ENCODE measurements at regions not wholly inside any gene's neighbourhood (a gene's known extent, or its start where the extent isn't known, plus 50 kb on each side); places are given as distances from the start of the nearest gene placed in this dataset.
"Not testable (repeated sequence)": the region's sequence is repeated elsewhere in the genome, so short reads cannot be mapped to it uniquely, and the experiment has no call there.

GRCh38 chr15:47129033-47129432 lies 588.3 kb upstream of the SEMA6D start:
- no TSS peak for BruUV-seq (replicated peaks)
- DNase-seq (ENCODE audit: low spot score) = no peak
- no peak overlapping the region for H2AFZ ChIP-seq (ENCODE audit: low read length)
- H4K20me1 ChIP-seq (ENCODE audit: insufficient read depth, low read length) = no peaks in the 10 kb centered on the region
- H3K36me3 ChIP-seq (ENCODE audit: insufficient read depth, low read length) = no peaks in the 10 kb centered on the region
- intact Hi-C loops (cut with micrococcal nuclease; ENCODE audit: unreplicated experiment) = no loop called here
- H3K9me3 ChIP-seq (ENCODE audit: low read length) = no peaks in the 10 kb centered on the region
- H3K4me3 ChIP-seq (ENCODE audit: low read depth, low read length, poor library complexity, severe bottlenecking) = no peak overlapping the region
- H3K9me2 ChIP-seq (ENCODE audit: insufficient read depth, low read length) = no peaks in the 10 kb centered on the region; the same call in 1 of the 2 replicates
- H3K27ac ChIP-seq (ENCODE audit: low read depth, low read length, poor library complexity, severe bottlenecking) = no peak overlapping the region
- no peaks in the 10 kb centered on the region for H3K4me1 ChIP-seq (ENCODE audit: insufficient read depth, low read length, poor library complexity, severe bottlenecking)
- no peaks in the 10 kb centered on the region for H3K79me2 ChIP-seq (ENCODE audit: insufficient read depth, low read depth, low read length)
- TF ChIP-seq CTCF (conservative IDR thresholded peaks at IDR 0.05; ENCODE audit: low read length) (no peak), EZH2phosphoT487 (IDR thresholded peaks at IDR 0.05; ENCODE audit: borderline replicate concordance, low read depth, low read length) (no peak)
- ChIA-PET POLR2A (interaction anchor here (0.6 kb wide), 1 partner anchor 450 kb away, joined by 5 read pairs; no protein-coding TSS in a partner anchor), CTCF (ENCODE audit: unreplicated experiment) (interaction anchor here (0.5 kb wide), 1 partner anchor 841 kb away, joined by 4 read pairs; no protein-coding TSS in a partner anchor)
- H3K4me2 ChIP-seq (ENCODE audit: low read length) = no peak overlapping the region

- BruUV-seq (replicated peaks); CTCF ChIA-PET (ENCODE audit: unreplicated experiment); H3K36me3 ChIP-seq (ENCODE audit: insufficient read depth, low read length); H3K9me3 ChIP-seq (ENCODE audit: low read length); H3K79me2 ChIP-seq (ENCODE audit: insufficient read depth, low read depth, low read length); H3K4me2 ChIP-seq (ENCODE audit: low read length); H3K4me1 ChIP-seq (ENCODE audit: insufficient read depth, low read length, poor library complexity, severe bottlenecking); H3K4me3 ChIP-seq (ENCODE audit: low read depth, low read length, poor library complexity, severe bottlenecking); intact Hi-C loops (cut with micrococcal nuclease; ENCODE audit: unreplicated experiment); H3K27ac ChIP-seq (ENCODE audit: low read depth, low read length, poor library complexity, severe bottlenecking); POLR2A ChIA-PET; H3K9me2 ChIP-seq (ENCODE audit: insufficient read depth, low read length); DNase-seq (ENCODE audit: low spot score); H4K20me1 ChIP-seq (ENCODE audit: insufficient read depth, low read length); H2AFZ ChIP-seq (ENCODE audit: low read length): not testable (repeated sequence)
Observed at GRCh38 chr15:47131450-47131849, 585.9 kb upstream of the SEMA6D start.

- no TSS peak for BruUV-seq (replicated peaks)
- POLR2A ChIA-PET = no interaction called here
- Histone ChIP-seq H3K9me3 (ENCODE audit: low read length) (no peaks in the 10 kb centered on the region), H3K4me1 (ENCODE audit: insufficient read depth, low read length, poor library complexity, severe bottlenecking) (no peaks in the 10 kb centered on the region), H3K79me2 (ENCODE audit: insufficient read depth, low read depth, low read length) (no peaks in the 10 kb centered on the region), H3K9me2 (ENCODE audit: insufficient read depth, low read length) (no peaks in the 10 kb centered on the region), H4K20me1 (ENCODE audit: insufficient read depth, low read length) (no peaks in the 10 kb centered on the region), H3K4me2 (ENCODE audit: low read length) (no peak overlapping the region), H3K4me3 (ENCODE audit: low read depth, low read length, poor library complexity, severe bottlenecking) (no peak overlapping the region), H3K36me3 (ENCODE audit: insufficient read depth, low read length) (no peaks in the 10 kb centered on the region), H2AFZ (ENCODE audit: low read length) (no peak overlapping the region), H3K27ac (ENCODE audit: low read depth, low read length, poor library complexity, severe bottlenecking) (no peak overlapping the region)
- intact Hi-C loops (cut with micrococcal nuclease; ENCODE audit: unreplicated experiment) = no loop called here
- DNase-seq (ENCODE audit: low spot score) = no peak
- TF ChIP-seq CTCF (conservative IDR thresholded peaks at IDR 0.05; ENCODE audit: low read length) (no peak), EZH2phosphoT487 (IDR thresholded peaks at IDR 0.05; ENCODE audit: borderline replicate concordance, low read depth, low read length) (no peak)
- CTCF ChIA-PET (ENCODE audit: unreplicated experiment) = no interaction called here
Observed at GRCh38 chr15:47135267-47135666, 582.0 kb upstream of the SEMA6D start.

All from OCI-LY7 (cell line).